ENCODE measurements at regions not wholly inside any gene's neighbourhood (a gene's known extent, or its start where the extent isn't known, plus 50 kb on each side); places are given as distances from the start of the nearest gene placed in this dataset.

DNA sequence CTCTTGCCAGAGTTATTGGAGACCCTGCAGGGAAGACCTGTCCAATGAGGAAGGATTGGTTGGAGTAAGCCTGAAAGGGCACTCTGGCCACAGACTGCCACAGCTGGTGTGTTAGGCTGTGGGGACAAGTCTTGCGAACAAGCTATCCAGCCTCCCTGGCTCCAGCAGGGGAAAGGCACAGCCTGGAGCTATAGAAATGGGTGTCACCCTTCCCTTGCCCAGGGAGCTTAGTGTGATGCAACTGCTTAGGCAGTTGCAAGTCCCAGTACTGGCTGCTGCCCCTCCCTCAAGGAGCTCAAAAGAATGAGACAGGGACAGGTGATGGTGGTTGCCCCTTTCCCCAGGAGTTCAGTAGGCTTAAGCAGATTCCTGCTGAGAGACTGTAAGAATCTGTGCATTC is 165.7 kb upstream of the CT83 start:
- TF ChIP-seq CTCF (IDR thresholded peaks at IDR 0.05) (no peak), EZH2phosphoT487 (IDR thresholded peaks at IDR 0.05) (no peak)

Measured in neural progenitor cell (in vitro differentiated cells).